ENCODE measurements at regions not wholly inside any gene's neighbourhood (a gene's known extent, or its start where the extent isn't known, plus 50 kb on each side); places are given as distances from the start of the nearest gene placed in this dataset.

DNA sequence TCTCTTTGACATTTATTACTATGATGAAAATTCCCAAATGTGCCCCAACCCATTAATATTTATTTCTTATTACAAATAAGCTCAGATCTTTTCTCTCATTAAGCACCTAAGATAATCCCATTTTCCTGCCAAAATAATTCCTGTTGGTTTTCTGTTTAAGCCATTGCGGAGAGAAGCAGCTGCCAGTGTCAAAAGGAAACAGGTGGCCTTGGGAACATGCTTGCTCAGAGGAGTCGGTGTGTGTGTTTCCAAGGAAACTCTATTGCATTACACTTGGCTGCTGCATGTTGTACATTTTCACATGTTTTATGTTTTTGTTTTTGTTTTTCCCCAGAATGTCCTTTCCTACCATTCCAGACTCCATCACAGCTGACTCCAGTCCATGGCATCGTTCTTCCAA lies 56.4 kb downstream of the CD24 start:
- DNase-seq (ENCODE audit: low spot score) = no peak

DNA sequence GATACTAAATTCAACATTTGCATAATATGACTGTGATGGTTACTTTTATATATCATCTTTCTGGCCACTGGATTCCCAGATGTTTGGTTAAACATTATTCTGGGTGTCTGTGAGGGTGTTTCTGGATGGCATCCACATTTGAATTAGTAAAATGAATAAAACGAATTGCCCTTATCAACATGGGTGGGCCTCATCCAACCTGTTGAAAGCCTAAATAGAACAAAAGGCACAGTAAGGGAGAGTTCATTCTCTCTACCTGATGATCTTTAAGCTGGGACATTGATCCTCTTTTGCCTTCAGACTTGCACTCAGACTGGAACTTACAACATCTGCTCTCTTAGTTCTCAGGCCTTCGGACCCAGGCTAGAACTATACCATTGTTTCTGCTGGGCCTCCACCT lies 57.6 kb downstream of the CD24 start:
- no peak for DNase-seq (ENCODE audit: low spot score)

- no peak for DNase-seq (ENCODE audit: low spot score)
Observed at GRCh38 chr6:106913676-106914280, 60.8 kb downstream of the CD24 start.

DNA sequence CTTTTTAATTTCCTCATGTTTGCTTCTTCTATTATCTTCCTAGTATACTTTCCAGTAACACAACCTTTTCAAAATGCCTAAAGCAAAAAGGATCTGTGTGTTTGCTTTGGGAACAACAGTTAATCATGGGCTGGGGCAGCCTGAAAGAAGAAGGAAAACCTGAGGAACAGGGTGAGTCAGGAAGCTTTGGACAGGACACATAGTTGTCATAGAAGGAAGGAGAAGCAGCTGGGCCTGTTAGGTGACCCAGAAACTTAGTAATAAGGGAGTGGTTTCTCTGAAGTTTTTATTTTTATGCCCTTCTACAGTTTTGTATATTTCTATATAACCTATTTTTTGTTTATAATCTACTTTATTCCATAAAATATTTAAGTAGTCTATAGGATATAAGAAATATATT lies 61.4 kb downstream of the CD24 start:
- no peak for DNase-seq (ENCODE audit: low spot score)

GRCh38 chr6:106912091-106912490 lies 62.4 kb downstream of the CD24 start:
- no peak for DNase-seq (ENCODE audit: low spot score)

DNA sequence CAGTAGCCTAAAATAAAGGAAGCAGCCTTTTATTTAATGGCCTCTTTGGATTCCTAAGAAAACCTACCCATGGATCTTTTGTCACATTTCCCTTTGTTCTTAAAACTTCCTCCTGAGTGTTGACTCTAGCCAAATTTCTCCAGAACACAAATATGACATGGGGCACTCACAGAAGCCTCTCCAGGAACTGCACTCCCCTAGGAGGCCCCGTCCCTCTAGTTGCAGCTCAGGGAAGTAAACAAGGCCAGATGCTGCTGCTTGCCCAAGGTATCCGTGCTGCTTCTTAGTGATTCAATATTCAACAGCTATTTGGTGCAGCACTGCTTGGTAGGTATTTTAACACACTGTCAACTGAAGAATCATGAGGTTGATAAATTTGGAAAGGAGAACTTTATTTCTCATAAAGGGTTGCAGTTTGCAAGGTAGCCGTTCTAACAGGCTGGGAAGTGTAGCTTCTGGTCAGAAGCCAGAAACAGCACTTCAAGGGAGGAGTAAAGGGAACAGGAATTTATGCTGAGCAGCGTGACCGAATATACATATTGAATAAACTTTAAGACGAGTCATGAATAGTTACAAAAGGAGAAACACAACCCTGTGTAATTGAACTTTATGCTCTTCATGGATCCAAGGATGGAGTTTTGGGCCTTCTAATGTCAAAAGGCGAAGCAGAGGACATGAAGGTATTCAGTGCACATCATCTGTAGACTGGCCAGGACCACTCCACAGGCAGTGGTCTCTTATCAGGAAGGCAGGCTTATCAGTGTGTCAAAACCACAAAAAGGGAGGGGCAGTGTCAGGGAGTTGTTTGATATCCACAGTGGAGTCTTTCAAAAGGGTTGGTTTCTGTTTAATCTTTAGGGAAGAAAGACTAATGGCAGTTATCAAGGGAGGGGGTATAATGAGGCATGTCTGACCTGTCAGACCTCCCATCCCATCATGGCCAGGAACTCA lies 63.3 kb downstream of the CD24 start:
- no peak for DNase-seq (ENCODE audit: low spot score)

DNA sequence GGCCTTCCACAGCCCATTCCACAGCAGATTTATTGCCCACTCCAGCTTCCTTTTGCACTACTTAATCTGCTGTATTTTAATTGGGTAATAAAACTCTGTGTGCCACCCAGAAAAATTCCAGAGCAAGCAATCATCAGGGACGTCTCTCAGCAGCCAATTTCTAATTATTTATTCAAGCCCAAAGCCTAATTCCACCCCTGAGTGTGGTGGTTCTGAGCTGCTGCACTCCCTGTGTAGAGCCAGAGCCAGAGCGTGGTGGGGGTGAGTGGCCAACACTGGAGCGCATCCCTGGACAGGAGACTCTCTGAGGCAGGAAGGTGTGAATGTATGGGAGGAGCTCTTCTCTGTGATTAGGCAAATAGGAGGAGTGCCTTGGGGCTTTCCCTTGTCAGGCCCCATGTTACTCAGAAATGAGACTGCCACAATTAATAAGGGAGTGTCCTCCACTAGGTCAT lies 66.1 kb downstream of the CD24 start:
- no peak for DNase-seq (ENCODE audit: low spot score)

- no peak for DNase-seq (ENCODE audit: low spot score)
Observed at GRCh38 chr6:106907754-106908153, 66.8 kb downstream of the CD24 start.

DNA sequence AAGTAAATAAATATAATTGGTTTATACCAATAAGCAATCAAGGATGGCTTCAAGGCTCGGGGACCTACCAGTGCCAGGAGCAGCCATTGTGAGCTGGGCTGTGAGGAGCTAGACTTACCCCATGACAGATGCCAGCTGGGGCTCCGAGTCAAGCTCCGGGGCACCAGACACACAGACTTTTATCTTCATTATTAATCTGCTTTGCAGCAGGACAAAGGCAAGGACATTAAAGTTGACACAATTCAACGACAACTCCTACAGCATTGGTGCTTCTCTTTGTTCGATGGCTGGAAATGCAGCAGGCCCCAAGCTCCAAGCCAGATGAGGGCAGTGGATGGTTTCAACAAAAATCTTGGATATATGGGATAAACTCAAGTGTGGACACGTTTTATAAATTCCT lies 68.3 kb downstream of the CD24 start:
- DNase-seq (ENCODE audit: low spot score) = no peak

DNA sequence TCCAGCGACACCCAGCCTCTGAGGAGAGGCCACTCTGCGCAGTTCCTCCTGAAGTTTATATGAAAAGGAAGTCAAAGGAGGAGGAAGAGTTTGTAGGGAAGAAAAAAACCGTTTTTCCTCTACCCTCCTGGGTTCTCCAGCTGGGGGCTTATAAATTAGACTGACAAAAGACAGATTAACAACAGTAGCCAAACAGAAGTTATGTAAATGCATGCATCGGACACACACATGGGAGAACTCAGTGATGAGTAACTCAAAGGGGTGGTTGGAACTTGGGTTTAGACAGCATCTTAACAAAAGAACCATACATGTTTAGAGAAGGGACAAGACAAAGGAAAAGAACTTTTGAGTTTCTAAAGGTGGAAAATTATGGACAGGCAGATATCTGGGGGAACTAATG lies 71.2 kb downstream of the CD24 start:
- DNase-seq (ENCODE audit: low spot score) = no peak

GRCh38 chr6:106901062-106901461 lies 73.5 kb downstream of the CD24 start:
- DNase-seq (ENCODE audit: low spot score) = no peak

DNA sequence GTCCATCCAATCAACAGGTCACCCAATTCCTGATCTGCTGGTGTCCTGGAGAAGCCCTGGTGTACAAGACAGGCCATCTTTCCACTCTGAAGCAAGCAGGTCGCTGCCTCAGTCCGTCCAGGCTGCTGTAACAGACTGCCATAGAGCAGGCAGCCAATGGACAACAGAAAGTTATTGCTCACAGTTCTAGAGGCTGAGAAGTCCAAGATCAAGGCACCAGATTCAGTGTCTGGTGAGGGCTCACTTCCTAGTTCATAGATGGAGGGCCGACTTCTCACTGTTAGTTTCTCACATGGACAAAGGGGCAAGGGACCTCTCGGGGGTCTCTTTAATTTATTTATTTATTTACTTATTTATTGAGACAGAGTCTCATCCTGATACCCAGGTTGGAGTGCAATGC lies 74.8 kb downstream of the CD24 start:
- DNase-seq (ENCODE audit: low spot score) = no peak

DNA sequence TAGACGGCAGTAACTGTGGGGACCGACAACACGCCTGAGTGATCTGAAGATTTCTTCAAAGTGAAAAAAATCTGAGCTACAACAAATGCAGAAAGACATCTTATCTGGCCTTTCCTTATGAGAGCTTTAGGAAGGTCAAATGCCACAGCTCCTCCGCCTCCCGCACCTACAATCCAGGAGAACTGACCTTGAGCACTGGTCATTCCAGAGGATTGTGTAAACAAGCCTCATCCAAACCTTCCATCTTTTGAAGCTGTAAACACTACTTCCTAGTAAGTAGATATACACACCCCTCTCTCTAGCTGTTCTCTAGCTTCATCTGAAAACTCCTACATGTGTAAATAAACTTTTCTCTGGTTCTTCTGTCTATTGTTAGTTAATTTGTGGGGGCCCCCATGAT lies 76.9 kb downstream of the CD24 start:
- no peak for DNase-seq (ENCODE audit: low spot score)

DNA sequence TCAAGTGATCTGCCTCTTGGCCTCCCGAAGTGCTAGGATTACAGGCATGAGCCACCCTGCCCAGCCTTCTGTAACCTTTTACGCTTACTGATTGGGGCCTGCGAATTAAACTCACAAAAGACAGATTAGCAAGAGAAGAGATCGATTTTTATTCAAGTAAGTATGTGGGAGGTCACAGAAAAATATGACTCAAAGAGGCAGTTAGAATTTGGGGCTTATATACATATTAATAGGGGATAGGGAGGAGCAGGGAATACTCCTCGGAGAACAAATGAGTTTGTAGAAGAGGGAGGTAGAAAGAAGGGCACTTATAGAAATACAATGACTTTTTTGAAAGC lies 78.9 kb downstream of the CD24 start:
- DNase-seq (ENCODE audit: low spot score) = no peak

- no peak for DNase-seq (ENCODE audit: low spot score)
Observed at GRCh38 chr6:106894978-106895702, 79.4 kb downstream of the CD24 start.

DNA sequence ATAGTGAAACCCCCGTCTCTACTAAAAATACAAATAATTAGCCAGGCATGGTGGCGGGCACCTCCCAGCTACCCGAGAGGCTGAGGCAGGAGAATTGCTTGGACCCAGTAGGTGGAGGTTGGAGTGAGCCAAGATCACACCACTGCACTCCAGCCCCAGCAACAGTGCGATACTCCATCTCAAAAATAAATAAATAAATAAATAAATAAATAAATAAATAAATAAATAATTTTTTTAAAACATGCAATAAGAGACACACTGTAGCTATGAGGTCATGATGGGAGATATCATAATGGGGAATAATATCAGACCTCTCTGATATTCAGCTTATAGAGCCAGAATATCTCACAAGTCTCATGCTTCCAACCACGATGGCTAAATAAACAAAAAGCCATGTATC lies 82.3 kb downstream of the CD24 start:
- no peak for DNase-seq (ENCODE audit: low spot score)

- no peak for DNase-seq (ENCODE audit: low spot score)
Observed at GRCh38 chr6:106890447-106890846, 84.1 kb downstream of the CD24 start.

- no peak for DNase-seq (ENCODE audit: low spot score)
Observed at GRCh38 chr6:106889692-106890091, 84.8 kb downstream of the CD24 start.

DNA sequence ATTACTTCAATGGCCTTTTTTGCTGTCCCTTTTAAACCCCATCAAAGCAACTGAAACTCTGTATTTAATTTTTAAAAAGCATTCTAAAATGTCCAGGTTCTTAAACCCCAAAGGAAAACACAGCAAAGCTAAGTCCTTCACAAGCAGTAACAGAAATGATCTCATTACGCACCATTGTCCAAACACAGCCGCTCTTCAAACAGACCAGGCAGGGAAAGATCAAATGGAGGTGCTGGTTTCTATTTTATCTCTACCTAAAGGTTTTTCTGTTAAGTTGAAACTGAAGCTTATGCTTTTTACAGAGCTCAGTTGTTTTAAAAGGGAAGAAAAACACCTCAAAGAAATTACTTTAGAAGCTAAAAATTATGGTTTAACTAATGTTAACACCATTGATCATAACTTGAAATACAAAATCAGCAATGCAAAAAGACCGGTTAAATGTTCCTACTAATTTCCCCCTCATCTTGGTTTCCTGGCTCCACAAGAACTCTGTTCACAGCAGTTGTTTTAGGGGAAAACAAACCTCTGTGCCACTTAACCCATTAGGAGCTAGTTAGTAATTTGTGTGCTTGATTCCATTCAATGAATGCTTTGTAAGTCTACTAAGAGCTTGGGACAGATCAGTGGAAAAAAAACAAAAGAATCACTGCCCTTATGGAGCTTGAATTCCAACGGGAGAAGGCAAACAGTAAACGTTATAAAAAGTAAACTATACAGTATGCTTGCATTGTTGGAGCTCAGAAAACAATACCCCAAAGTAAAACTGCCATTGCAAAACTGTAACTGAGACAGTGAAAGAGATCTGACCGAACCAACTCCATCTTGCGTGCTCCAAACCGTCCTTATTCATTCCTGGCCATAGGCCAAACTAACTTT lies 87.4 kb downstream of the CD24 start:
- DNase-seq (ENCODE audit: low spot score) = no peak

DNA sequence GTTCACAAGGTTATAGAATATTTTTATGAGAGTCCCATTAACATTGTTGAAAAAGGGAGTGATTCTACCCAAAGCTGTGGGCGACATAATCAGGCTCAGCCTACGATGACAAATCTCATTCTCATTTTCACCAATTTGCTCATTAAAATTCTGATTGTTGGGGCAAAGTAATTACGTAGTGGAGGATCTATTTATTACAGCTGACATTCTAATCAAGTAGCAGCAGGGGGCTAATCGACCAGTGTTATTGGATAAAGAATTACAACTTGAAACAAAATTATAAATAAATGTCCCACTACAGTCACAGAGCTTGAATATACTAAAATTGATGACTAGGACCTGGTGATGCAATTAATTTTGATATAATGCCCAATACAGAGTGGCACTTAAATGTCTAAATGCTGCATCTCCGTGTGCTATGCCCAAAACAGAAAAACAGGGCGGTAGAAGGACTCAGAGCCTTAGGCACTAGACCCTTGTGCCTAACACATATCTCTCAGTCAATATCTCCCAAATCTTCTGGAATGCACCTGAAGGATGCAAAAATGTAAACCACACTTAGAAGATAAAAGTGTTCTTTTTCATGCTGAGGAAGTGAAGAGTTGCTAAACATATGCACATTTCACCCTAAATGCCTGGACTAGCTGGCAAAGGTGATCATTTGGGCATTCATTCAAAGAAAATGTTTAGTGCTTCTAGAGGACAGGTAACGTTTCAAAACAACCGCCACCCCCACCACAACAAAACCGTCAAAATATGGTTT lies 88.3 kb downstream of the CD24 start:
- no peak for DNase-seq (ENCODE audit: low spot score)

DNA sequence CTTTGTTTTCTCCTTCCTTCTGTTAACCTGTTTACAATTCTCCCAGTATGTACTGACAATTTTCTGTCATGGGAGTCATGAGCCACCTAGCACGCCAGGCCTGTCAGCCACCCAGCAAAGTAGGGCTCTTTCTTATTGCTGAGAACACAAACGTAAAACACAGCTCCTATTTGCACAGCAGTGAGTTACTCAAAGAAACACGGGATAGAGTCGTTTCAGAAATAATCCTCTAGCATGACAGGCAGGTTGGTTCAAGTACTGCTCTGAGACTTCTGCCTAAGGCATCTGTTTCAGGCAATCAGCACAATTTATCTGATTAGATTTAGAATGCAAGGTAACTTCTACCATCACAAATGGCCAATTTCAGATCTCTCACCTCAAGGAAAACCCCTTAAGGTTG lies 88.8 kb downstream of the CD24 start:
- no peak for DNase-seq (ENCODE audit: low spot score)
